ENCODE measurements at regions not wholly inside any gene's neighbourhood (a gene's known extent, or its start where the extent isn't known, plus 50 kb on each side); places are given as distances from the start of the nearest gene placed in this dataset.
A peak's percentile ranks its signal among the peaks of the same experiment; 100 is the strongest.
"Not testable (repeated sequence)": the region's sequence is repeated elsewhere in the genome, so short reads cannot be mapped to it uniquely, and the experiment has no call there.

- DNase-seq: no peak
Observed at GRCh38 chr7:138169441-138169851, 93.2 kb downstream of the AKR1D1 start.

- no peak for DNase-seq
Observed at GRCh38 chr7:138170298-138170697, 94.0 kb downstream of the AKR1D1 start.

DNA sequence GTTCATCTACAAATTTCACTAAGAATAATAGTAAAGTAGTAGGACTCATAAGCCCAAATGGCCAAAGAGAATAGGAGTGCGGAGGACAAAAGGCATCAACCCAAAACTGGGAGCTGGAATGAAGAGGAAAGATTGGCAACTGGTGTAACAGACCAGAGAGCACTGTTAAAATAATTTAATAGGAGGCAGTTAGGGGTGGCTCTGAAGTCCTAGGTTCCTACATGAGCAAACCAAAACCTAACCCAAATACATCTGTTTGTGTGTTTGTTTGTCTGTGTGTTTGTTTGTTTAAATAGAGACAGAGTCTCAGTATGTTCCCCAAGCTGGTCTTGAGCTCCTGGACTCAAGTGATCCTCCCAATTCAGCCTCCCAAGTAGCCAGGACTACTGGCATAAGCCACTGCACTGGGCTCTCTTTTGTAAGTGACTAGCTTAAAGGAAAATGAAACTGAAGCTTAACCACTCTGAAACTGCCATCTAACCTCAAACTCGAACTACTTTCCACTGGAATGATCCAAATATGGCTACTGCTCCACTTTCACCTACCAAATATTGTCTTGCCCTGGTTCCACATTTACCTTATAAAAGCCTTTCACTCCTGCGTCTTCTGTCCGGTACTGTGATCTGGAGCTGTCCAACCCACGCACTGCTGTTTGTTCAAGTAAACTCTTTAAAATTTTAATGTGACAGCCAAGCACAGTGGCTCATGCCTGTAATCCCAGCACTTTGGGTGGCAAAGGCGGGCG is 94.9 kb downstream of the AKR1D1 start:
- DNase-seq: no peak

- no peak for DNase-seq
Observed at GRCh38 chr7:138173548-138173947, 97.3 kb downstream of the AKR1D1 start.

DNA sequence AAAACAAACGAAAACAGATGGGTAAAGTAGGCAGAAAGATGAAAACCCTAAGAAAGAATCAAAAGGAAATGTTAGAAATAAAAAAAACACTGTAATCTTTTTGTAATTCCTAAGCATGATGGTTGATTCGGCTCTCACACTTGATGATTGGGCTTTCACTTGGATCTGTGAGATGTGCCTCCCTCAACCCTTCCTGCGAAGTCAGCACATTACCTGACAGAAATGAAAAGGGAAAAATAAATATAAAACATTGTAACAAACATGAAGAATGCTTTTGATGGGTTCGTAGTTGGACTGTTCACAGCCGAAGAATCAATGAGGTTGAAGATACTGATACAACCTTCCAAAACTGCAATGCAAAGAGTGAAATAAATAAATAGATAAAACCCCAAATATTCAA is 99.8 kb downstream of the AKR1D1 start:
- no peak for DNase-seq

- no peak for DNase-seq
Observed at GRCh38 chr7:138184191-138184590, 107.9 kb downstream of the AKR1D1 start.

- DNase-seq: no peak
Observed at GRCh38 chr7:138185132-138185908, 109.1 kb downstream of the AKR1D1 start.

GRCh38 chr7:138186951-138187351 is 110.7 kb downstream of the AKR1D1 start:
- peak; percentile 41 for DNase-seq

DNA sequence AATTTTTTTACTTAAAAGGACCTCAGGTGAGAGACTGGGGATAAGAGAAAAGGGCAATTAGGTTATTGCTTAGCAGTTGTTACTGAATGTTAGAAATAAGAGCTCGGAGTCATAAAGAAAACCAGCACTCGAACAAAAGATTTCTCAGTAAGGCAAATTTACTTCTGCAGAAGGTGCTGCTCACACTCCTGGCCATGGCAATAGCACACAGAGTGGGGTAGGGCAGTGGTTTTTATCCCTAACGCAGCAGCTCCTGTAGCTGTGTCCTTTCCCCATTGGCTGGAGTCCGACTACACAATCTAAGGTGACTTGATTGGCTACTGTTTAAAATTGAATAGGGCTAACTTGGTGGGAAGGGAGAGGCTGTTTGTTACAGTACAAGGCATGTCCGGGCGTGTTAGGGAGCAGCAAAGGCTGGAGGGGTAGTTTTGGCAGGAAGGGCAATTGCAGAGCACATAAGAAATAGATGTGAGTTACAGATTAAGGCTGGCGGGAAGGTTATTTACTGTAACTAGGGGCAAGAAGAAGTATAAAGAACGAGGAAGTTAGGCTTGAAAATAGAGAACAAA is 112.1 kb downstream of the AKR1D1 start:
- no peak for DNase-seq

DNA sequence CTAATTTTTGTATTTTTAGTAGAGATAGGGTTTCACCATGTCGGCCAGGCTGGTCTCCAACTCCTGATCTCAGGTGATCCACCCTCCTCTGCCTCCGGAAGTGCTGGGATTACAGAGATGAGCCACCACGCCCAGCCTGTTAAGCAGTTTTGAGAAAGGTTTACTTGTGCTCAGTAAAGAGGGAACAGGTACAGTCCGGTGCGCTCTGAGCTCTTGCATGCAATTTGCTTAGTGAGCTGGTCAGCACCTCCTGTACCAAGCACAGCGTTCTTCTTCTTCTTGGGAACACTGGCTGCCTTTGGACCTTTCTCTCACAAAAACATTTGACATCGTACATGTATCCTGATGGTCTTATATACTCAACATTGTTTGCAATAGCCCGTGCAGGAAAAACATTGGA is 118.3 kb downstream of the AKR1D1 start:
- DNase-seq: no peak

DNA sequence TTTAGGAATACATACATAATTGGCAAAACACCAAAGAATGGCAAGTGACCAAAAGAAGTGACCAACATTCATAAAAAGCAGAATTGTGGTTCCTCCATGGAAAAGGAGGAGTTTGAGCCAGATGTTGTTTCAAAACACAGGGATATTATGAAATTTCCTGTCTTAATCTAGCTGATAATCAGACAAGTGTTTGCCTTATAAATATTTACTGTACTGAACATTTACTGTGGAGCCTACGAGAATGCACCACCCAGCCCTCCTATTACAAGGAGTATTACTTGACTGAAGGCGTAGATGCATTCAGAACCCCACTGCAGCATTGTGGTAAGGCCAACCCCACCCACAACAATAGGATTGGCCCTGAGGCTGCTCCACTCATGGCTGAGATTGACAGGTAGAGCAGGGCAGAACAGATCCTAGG is 118.9 kb downstream of the AKR1D1 start:
- no peak for DNase-seq

GRCh38 chr7:138196503-138196946 is 120.3 kb downstream of the AKR1D1 start:
- DNase-seq: not testable (repeated sequence)

- no peak for DNase-seq
Observed at GRCh38 chr7:138196971-138197896, 121.0 kb downstream of the AKR1D1 start.

- no peak for DNase-seq
Observed at GRCh38 chr7:138204285-138204981, 128.2 kb downstream of the AKR1D1 start.

DNA sequence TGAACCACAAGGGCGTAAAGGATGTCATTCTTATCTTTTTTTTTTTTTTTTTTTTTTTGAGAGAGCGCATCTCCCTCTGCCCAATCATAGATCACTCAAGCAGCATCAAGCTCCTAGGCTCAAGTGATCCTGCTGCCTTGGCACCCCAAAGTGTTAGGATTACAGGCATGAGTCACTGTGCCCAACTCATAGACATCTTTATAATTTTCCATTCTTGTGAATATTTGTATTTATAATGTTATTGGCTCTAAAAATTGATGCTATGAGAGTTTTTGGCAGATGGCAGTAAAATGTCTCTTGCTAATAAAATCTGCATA is 128.7 kb downstream of the AKR1D1 start:
- DNase-seq: no peak

DNA sequence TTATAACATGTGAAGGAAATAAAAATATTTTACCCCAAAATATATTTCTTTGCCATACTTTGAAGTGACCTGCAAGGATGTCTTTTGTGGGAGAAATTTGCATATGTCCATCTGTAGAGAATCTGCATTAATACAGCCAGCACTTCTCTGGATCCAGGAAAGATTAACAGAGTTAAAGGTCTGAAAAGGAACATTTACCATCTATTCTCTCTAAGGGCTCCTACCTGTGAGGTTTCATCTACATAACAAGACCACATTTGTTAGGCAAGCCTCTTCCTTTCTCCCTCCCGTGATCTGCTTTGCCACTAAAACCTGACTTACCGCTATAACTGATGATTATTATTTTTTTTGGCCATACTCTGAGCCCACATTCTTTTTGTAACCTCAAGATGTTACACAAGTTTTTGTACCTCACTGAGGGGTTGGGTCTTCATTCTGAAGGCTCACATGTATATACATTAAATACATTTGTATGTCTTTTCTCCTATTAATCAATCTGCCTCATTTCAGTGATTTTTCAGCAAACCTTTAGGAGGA is 129.4 kb downstream of the AKR1D1 start:
- no peak for DNase-seq

DNA sequence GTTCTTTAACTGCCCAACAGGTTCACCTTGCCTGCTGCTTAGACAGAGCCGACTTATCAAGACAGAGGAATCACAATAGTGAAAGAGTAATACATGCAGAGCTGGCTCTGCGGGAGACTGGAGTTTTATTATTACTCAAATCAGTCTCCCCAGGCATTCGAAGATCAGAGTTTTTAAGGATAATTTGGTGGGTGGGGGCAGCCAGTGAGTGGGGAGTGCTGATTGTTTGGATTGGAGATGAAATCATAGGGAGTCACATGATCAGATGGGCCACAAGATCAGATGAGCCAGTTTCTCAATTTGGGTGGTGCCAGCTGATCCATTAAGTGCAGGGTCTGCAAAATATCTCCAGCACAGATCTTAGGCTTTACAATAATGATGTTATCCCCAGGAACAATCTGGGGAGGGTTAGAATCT is 131.3 kb downstream of the AKR1D1 start:
- no peak for DNase-seq

DNA sequence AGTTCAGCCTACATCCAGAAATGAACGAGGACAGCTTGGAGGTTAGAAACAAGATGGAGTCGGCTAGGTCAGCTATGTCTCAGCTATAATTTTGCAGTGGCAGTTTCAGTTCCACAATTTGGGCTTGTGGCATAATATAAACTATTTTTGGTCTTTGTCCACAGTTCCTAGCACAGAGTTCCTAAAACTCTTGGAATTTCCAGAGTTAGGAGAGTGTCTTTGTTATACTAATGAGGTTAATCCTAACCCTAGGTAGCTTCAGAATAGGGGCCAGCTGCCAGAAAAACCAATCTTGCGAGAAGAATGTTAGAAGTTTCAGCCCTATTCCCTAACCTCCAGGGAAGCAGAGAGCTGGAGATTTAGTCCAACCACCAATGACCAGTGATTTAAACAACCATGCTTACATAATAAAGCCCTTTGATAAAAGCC is 131.9 kb downstream of the AKR1D1 start:
- no peak for DNase-seq

GRCh38 chr7:138208864-138209263 is 132.6 kb downstream of the AKR1D1 start:
- no peak for DNase-seq

DNA sequence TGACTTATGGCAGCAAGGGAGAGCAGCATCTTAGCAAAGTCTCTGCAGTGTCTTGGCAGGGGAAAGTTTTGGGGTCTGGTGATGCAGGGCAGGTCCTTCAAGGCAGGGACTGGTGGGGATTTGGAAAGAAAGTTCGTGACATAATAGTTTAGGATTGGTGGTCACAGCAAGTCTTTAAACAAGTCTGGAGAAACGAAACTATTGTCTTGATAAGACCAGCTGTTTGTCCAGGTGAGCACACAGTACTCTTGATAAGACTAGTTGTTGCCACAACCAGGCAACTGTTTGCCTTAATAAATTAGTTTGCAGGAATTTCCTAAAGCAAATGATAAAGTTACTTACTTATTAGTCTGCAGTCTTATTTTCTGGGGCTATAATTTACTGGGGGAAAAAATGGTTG is 136.1 kb downstream of the AKR1D1 start:
- no peak for DNase-seq

DNA sequence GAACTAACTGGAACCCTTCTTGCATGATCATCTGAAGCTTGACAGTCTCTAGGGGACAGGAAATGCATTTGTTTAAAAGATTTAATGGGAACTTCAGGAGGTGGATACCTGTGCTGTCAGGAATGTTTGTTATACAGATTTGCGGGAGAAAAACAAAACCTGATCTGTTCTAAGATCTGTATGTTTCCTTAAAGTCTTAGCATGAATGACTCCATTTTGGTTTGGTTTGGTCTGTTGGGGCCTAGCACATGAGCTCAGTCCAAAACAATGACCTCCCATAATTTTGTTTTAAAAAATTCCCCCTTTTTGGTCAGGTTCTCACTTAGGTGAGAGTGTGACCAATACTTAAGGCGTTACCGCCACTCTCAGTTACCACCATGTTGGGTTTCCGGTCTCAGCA is 138.7 kb downstream of the AKR1D1 start:
- DNase-seq: no peak

DNA sequence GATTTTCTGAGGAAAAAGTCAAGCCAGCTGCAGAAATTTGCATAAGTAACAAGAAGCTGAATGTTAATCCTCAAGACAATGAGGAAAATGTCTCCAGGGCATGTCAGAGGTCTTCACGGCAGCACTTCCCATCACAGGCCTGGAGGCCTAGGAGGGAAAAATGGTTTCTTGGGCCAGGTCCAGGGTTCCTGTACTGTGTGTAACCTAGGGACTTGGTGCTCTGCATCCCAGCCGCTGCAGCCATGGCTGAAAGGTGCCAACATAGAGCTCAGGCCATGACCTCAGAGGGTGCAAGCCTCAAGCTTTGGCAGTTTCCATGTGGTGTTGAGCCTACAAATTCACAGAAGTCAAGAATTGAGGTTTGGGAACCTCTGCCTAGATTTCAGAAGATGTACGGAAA is 144.1 kb downstream of the AKR1D1 start:
- not testable (repeated sequence) for DNase-seq

Data from hindlimb muscle (tissue), 1 donor.